DOHH2 (cell line): ENCODE measurements at regions not wholly inside any gene's neighbourhood (a gene's known extent, or its start where the extent isn't known, plus 50 kb on each side); places are given as distances from the start of the nearest gene placed in this dataset.

Source experiments
- H3F3A ChIP-seq: fragments of 200-600 bp; sonication (generic), shearing (Covaris generic); 2 replicates; pipeline ENCODE4 v1.6.0; 2016; ENCODE audit warnings: antibody characterized with exemption, mild to moderate bottlenecking; ENCODE audit not compliant: control insufficient read depth, insufficient read depth
- H3K27ac ChIP-seq: fragments of 200-600 bp; sonication (generic); 2 replicates; pipeline ENCODE4 v1.5.1; 2014; ENCODE audit warnings: low read depth, mild to moderate bottlenecking, low read length, moderate library complexity
- H3K27me3 ChIP-seq: fragments of 200-600 bp; sonication (generic); 2 replicates; pipeline ENCODE4 v1.6.1; 2014; ENCODE audit warnings: mild to moderate bottlenecking, low read length, mixed read lengths; ENCODE audit not compliant: control insufficient read depth
- H3K36me3 ChIP-seq: fragments of 200-600 bp; sonication (generic); 2 replicates; pipeline ENCODE4 v1.6.1; 2014; ENCODE audit warnings: mild to moderate bottlenecking, low read length, moderate library complexity, mixed read lengths; ENCODE audit not compliant: control insufficient read depth
- H3K4me1 ChIP-seq: fragments of 200-600 bp; sonication (generic); 2 replicates; pipeline ENCODE4 v1.6.1; 2014; ENCODE audit warnings: mild to moderate bottlenecking, low read length, mixed read lengths; ENCODE audit not compliant: control insufficient read depth
- H3K4me2 ChIP-seq: fragments of 200-600 bp; sonication (generic); 2 replicates; pipeline ENCODE4 v1.6.0; 2014; ENCODE audit warnings: mild to moderate bottlenecking, low read length, moderate library complexity
- H3K4me3 ChIP-seq: fragments of 200-600 bp; sonication (generic); 2 replicates; pipeline ENCODE4 v1.5.1; 2014; ENCODE audit warnings: mild to moderate bottlenecking, low read length, mixed read lengths
- H3K79me2 ChIP-seq: fragments of 200-600 bp; sonication (generic); 2 replicates; pipeline ENCODE4 v1.6.1; 2014; ENCODE audit warnings: mild to moderate bottlenecking, low read length, mixed read lengths; ENCODE audit not compliant: control insufficient read depth
- H3K9me2 ChIP-seq: fragments of 200-600 bp; sonication (generic); replicated peaks from 2 replicates; pipeline ENCODE4 v1.6.1; 2014; ENCODE audit warnings: mild to moderate bottlenecking, low read length, mixed read lengths; ENCODE audit not compliant: control insufficient read depth
- H3K9me3 ChIP-seq: fragments of 200-600 bp; sonication (generic); 2 replicates; pipeline ENCODE4 v1.6.1; 2014; ENCODE audit warnings: antibody characterized with exemption, low read length, mixed read lengths; ENCODE audit not compliant: control insufficient read depth, insufficient read depth
- H4K20me1 ChIP-seq: fragments of 200-600 bp; sonication (generic); 2 replicates; pipeline ENCODE4 v1.6.0; 2014; ENCODE audit warnings: low read depth, mild to moderate bottlenecking, antibody characterized with exemption, low read length, moderate library complexity; ENCODE audit not compliant: control insufficient read depth, insufficient read depth
- CTCF ChIP-seq: fragments of 200-600 bp; sonication (generic); IDR thresholded peaks from one replicate; pipeline ENCODE4 v1.5.1; 2014; ENCODE audit warnings: antibody characterized with exemption, mild to moderate bottlenecking, low read depth, low read length; ENCODE audit not compliant: poor library complexity, severe bottlenecking
- EZH2phosphoT487 ChIP-seq: fragments of 200-600 bp; sonication (generic); IDR thresholded peaks from 2 replicates; pipeline ENCODE4 v1.6.1; 2017; ENCODE audit warnings: borderline replicate concordance, mild to moderate bottlenecking, antibody characterized with exemption, low read length, moderate library complexity, mixed read lengths

- H3K27me3 ChIP-seq = no peaks in the 10 kb centered on the region
- H3K36me3 ChIP-seq = no peaks in the 10 kb centered on the region
- no peak for TF ChIP-seq CTCF
- no peak for TF ChIP-seq EZH2phosphoT487
- no peak overlapping the region for H3K4me3 ChIP-seq
- no peaks in the 10 kb centered on the region for H3K4me1 ChIP-seq
- H4K20me1 ChIP-seq = no peaks in the 10 kb centered on the region
- H3K79me2 ChIP-seq = no peaks in the 10 kb centered on the region
- H3K4me2 ChIP-seq = no peak overlapping the region
- no peaks in the 10 kb centered on the region for H3K9me2 ChIP-seq
- H3K27ac ChIP-seq = no peak overlapping the region
- H3F3A ChIP-seq = no peaks in the 10 kb centered on the region
- no peaks in the 10 kb centered on the region for H3K9me3 ChIP-seq
Measured at GRCh38 chr1:182275271-182275670, 116.3 kb downstream of the GLUL start.

GRCh38 chr1:182274618-182275017 lies 117.0 kb downstream of the GLUL start:
- no peak for TF ChIP-seq CTCF
- no peak for TF ChIP-seq EZH2phosphoT487
- Histone ChIP-seq H4K20me1 (no peaks in the 10 kb centered on the region), H3K9me3 (no peaks in the 10 kb centered on the region), H3K9me2 (no peaks in the 10 kb centered on the region), H3K27me3 (no peaks in the 10 kb centered on the region), H3K4me2 (no peak overlapping the region), H3K36me3 (no peaks in the 10 kb centered on the region), H3F3A (no peaks in the 10 kb centered on the region), H3K27ac (no peak overlapping the region), H3K79me2 (no peaks in the 10 kb centered on the region), H3K4me1 (no peaks in the 10 kb centered on the region), H3K4me3 (no peak overlapping the region)

- Histone ChIP-seq H3K79me2 (no peaks in the 10 kb centered on the region), H3K27me3 (peaks cover 5% of the 10 kb centered on the region; the same call in 1 of the 2 replicates), H3K4me2 (no peak overlapping the region), H3K9me2 (no peaks in the 10 kb centered on the region), H3K4me3 (no peak overlapping the region), H3K36me3 (no peaks in the 10 kb centered on the region), H3K9me3 (no peaks in the 10 kb centered on the region), H3K4me1 (no peaks in the 10 kb centered on the region), H4K20me1 (no peaks in the 10 kb centered on the region), H3K27ac (no peak overlapping the region), H3F3A (no peaks in the 10 kb centered on the region)
- no peak for TF ChIP-seq CTCF
- no peak for TF ChIP-seq EZH2phosphoT487
Measured at GRCh38 chr1:182270731-182271130, 120.9 kb downstream of the GLUL start.

GRCh38 chr1:182269097-182269496 lies 122.5 kb downstream of the GLUL start:
- H3K4me1 ChIP-seq = no peaks in the 10 kb centered on the region
- no peak overlapping the region for H3K27ac ChIP-seq
- TF ChIP-seq EZH2phosphoT487 (no peak), CTCF (no peak)
- H4K20me1 ChIP-seq = no peaks in the 10 kb centered on the region
- H3K36me3 ChIP-seq = no peaks in the 10 kb centered on the region
- peaks cover 5% of the 10 kb centered on the region; the same call in 1 of the 2 replicates for H3K27me3 ChIP-seq
- no peak overlapping the region for H3K4me2 ChIP-seq
- no peaks in the 10 kb centered on the region for H3F3A ChIP-seq
- H3K9me3 ChIP-seq = no peaks in the 10 kb centered on the region
- H3K79me2 ChIP-seq = no peaks in the 10 kb centered on the region
- no peak overlapping the region for H3K4me3 ChIP-seq
- no peaks in the 10 kb centered on the region for H3K9me2 ChIP-seq
